ENCODE measurements at regions not wholly inside any gene's neighbourhood (a gene's known extent, or its start where the extent isn't known, plus 50 kb on each side); places are given as distances from the start of the nearest gene placed in this dataset.

GRCh38 chr17:34817252-34818035 lies 143.8 kb downstream of the CCT6B start:
- H2BK5ac ChIP-seq (ENCODE audit: low read depth, low read length, poor library complexity), result peak overlapping the region; percentile 59
- peak overlapping the region; percentile 6 for H3K4ac ChIP-seq (ENCODE audit: low read depth, low read length)
- peak overlapping the region; percentile 78 for H2AK5ac ChIP-seq (ENCODE audit: low read length)
- no peak for DNase-seq
- H4K91ac ChIP-seq (ENCODE audit: low read depth, low read length), result peak overlapping the region; percentile 79
- no peak overlapping the region for H3K4me2 ChIP-seq (ENCODE audit: low read length)
- no peak overlapping the region for H4K12ac ChIP-seq (ENCODE audit: low read depth, low read length)
- H3K79me1 ChIP-seq (ENCODE audit: low read length), result peaks cover 19% of the 10 kb centered on the region
- no peaks in the 10 kb centered on the region for H3K9me3 ChIP-seq (ENCODE audit: insufficient read depth, low read depth, low read length)
- peak overlapping the region; percentile 63 for H3K27ac ChIP-seq (ENCODE audit: low read depth, low read length)
- no peak overlapping the region for H2AFZ ChIP-seq (ENCODE audit: insufficient read depth, low read length, poor library complexity)
- H3K36me3 ChIP-seq (ENCODE audit: control insufficient read depth in 1 of 2, insufficient read depth in 2 of 2, low read length in 2 of 2), result no peaks in the 10 kb centered on the region
- H3K79me2 ChIP-seq (ENCODE audit: control insufficient read depth, insufficient read depth, low read length, poor library complexity), result peaks cover 2% of the 10 kb centered on the region
- no peak overlapping the region for H3K23ac ChIP-seq (ENCODE audit: low read length)
- peak overlapping the region; percentile 12 for H3K14ac ChIP-seq (ENCODE audit: low read length)
- H3K27me3 ChIP-seq (ENCODE audit: insufficient read depth, low read length), result no peaks in the 10 kb centered on the region
- WGBS (ENCODE audit: extremely low coverage, insufficient coverage, insufficient read length), result no CpG with 5 or more reads among the region's 8 CpGs
- no peak overlapping the region for H3K9ac ChIP-seq (ENCODE audit: low read length)
- H3K4me3 ChIP-seq (ENCODE audit: low read depth, low read length), result no peak overlapping the region
- H3K4me1 ChIP-seq (ENCODE audit: control insufficient read depth in 1 of 2, insufficient read depth in 2 of 2, low read length in 2 of 2), result peaks cover 49 to 56% of the 10 kb centered on the region in 2 experiments
- H2BK12ac ChIP-seq (ENCODE audit: low read length), result peak overlapping the region; percentile 41
- no peak overlapping the region for H3K18ac ChIP-seq (ENCODE audit: low read length)
- H2BK120ac ChIP-seq (ENCODE audit: insufficient read depth, low read length, poor library complexity), result peak overlapping the region; percentile 54
- no peak overlapping the region for H4K8ac ChIP-seq (ENCODE audit: low read depth, low read length)

- Histone ChIP-seq H2BK5ac (ENCODE audit: low read depth, low read length, poor library complexity) (no peak overlapping the region), H3K4me1 (ENCODE audit: control insufficient read depth in 1 of 2, insufficient read depth in 2 of 2, low read length in 2 of 2) (peaks cover 44 to 50% of the 10 kb centered on the region in 2 experiments), H4K8ac (ENCODE audit: low read depth, low read length) (no peak overlapping the region), H3K9ac (ENCODE audit: low read length) (no peak overlapping the region), H3K27me3 (ENCODE audit: insufficient read depth, low read length) (no peaks in the 10 kb centered on the region), H4K91ac (ENCODE audit: low read depth, low read length) (no peak overlapping the region), H3K79me1 (ENCODE audit: low read length) (peaks cover 19% of the 10 kb centered on the region), H3K4me2 (ENCODE audit: low read length) (no peak overlapping the region), H3K23ac (ENCODE audit: low read length) (no peak overlapping the region), H3K14ac (ENCODE audit: low read length) (no peak overlapping the region), H4K12ac (ENCODE audit: low read depth, low read length) (no peak overlapping the region), H3K4ac (ENCODE audit: low read depth, low read length) (no peak overlapping the region), H3K36me3 (ENCODE audit: control insufficient read depth in 1 of 2, insufficient read depth in 2 of 2, low read length in 2 of 2) (no peaks in the 10 kb centered on the region), H2AK5ac (ENCODE audit: low read length) (no peak overlapping the region), H3K9me3 (ENCODE audit: insufficient read depth, low read depth, low read length) (no peaks in the 10 kb centered on the region), H2BK12ac (ENCODE audit: low read length) (no peak overlapping the region), H3K18ac (ENCODE audit: low read length) (no peak overlapping the region), H2AFZ (ENCODE audit: insufficient read depth, low read length, poor library complexity) (no peak overlapping the region), H3K4me3 (ENCODE audit: low read depth, low read length) (no peak overlapping the region), H3K27ac (ENCODE audit: low read depth, low read length) (peak overlapping the region; percentile 63), H2BK120ac (ENCODE audit: insufficient read depth, low read length, poor library complexity) (no peak overlapping the region), H3K79me2 (ENCODE audit: control insufficient read depth, insufficient read depth, low read length, poor library complexity) (peaks cover 2% of the 10 kb centered on the region)
- no peak for DNase-seq
- no CpG with 5 or more reads among the region's 5 CpGs for WGBS (ENCODE audit: extremely low coverage, insufficient coverage, insufficient read length)
Measured at GRCh38 chr17:34816848-34817247, 144.4 kb downstream of the CCT6B start.

GRCh38 chr17:34813290-34813689 lies 148.0 kb downstream of the CCT6B start:
- Histone ChIP-seq H2AK5ac (ENCODE audit: low read length) (no peak overlapping the region), H3K27ac (ENCODE audit: low read depth, low read length) (no peak overlapping the region), H2BK12ac (ENCODE audit: low read length) (no peak overlapping the region), H3K9ac (ENCODE audit: low read length) (no peak overlapping the region), H3K4ac (ENCODE audit: low read depth, low read length) (no peak overlapping the region), H2BK120ac (ENCODE audit: insufficient read depth, low read length, poor library complexity) (no peak overlapping the region), H4K91ac (ENCODE audit: low read depth, low read length) (no peak overlapping the region), H2BK5ac (ENCODE audit: low read depth, low read length, poor library complexity) (no peak overlapping the region), H2AFZ (ENCODE audit: insufficient read depth, low read length, poor library complexity) (no peak overlapping the region), H3K27me3 (ENCODE audit: insufficient read depth, low read length) (no peaks in the 10 kb centered on the region), H3K79me2 (ENCODE audit: control insufficient read depth, insufficient read depth, low read length, poor library complexity) (peaks cover 2% of the 10 kb centered on the region), H4K8ac (ENCODE audit: low read depth, low read length) (no peak overlapping the region), H3K36me3 (ENCODE audit: control insufficient read depth in 1 of 2, insufficient read depth in 2 of 2, low read length in 2 of 2) (no peaks in the 10 kb centered on the region), H3K9me3 (ENCODE audit: insufficient read depth, low read depth, low read length) (no peaks in the 10 kb centered on the region), H3K14ac (ENCODE audit: low read length) (no peak overlapping the region), H3K4me2 (ENCODE audit: low read length) (no peak overlapping the region), H4K12ac (ENCODE audit: low read depth, low read length) (no peak overlapping the region), H3K18ac (ENCODE audit: low read length) (no peak overlapping the region), H3K23ac (ENCODE audit: low read length) (no peak overlapping the region), H3K4me1 (ENCODE audit: control insufficient read depth in 1 of 2, insufficient read depth in 2 of 2, low read length in 2 of 2) (peaks cover 30 to 33% of the 10 kb centered on the region in 2 experiments), H3K79me1 (ENCODE audit: low read length) (peaks cover 10% of the 10 kb centered on the region), H3K4me3 (ENCODE audit: low read depth, low read length) (no peak overlapping the region)
- no peak for DNase-seq
- no CpG with 5 or more reads among the region's 5 CpGs for WGBS (ENCODE audit: extremely low coverage, insufficient coverage, insufficient read length)

GRCh38 chr17:34811561-34811960 lies 149.7 kb downstream of the CCT6B start:
- Histone ChIP-seq H3K4ac (ENCODE audit: low read depth, low read length) (no peak overlapping the region), H2BK5ac (ENCODE audit: low read depth, low read length, poor library complexity) (no peak overlapping the region), H3K4me1 (ENCODE audit: control insufficient read depth in 1 of 2, insufficient read depth in 2 of 2, low read length in 2 of 2) (peaks cover 17 to 20% of the 10 kb centered on the region in 2 experiments), H3K23ac (ENCODE audit: low read length) (no peak overlapping the region), H3K27me3 (ENCODE audit: insufficient read depth, low read length) (no peaks in the 10 kb centered on the region), H4K8ac (ENCODE audit: low read depth, low read length) (no peak overlapping the region), H3K18ac (ENCODE audit: low read length) (no peak overlapping the region), H2BK12ac (ENCODE audit: low read length) (no peak overlapping the region), H2AFZ (ENCODE audit: insufficient read depth, low read length, poor library complexity) (no peak overlapping the region), H3K4me2 (ENCODE audit: low read length) (no peak overlapping the region), H4K91ac (ENCODE audit: low read depth, low read length) (no peak overlapping the region), H3K36me3 (ENCODE audit: control insufficient read depth in 1 of 2, insufficient read depth in 2 of 2, low read length in 2 of 2) (no peaks in the 10 kb centered on the region), H3K79me2 (ENCODE audit: control insufficient read depth, insufficient read depth, low read length, poor library complexity) (peaks cover 2% of the 10 kb centered on the region), H2BK120ac (ENCODE audit: insufficient read depth, low read length, poor library complexity) (no peak overlapping the region), H3K9me3 (ENCODE audit: insufficient read depth, low read depth, low read length) (no peaks in the 10 kb centered on the region), H3K79me1 (ENCODE audit: low read length) (peaks cover 6% of the 10 kb centered on the region), H4K12ac (ENCODE audit: low read depth, low read length) (no peak overlapping the region), H3K27ac (ENCODE audit: low read depth, low read length) (no peak overlapping the region), H3K9ac (ENCODE audit: low read length) (no peak overlapping the region), H3K14ac (ENCODE audit: low read length) (no peak overlapping the region), H2AK5ac (ENCODE audit: low read length) (no peak overlapping the region), H3K4me3 (ENCODE audit: low read depth, low read length) (no peak overlapping the region)
- no peak for DNase-seq
- WGBS (ENCODE audit: extremely low coverage, insufficient coverage, insufficient read length), result no CpG with 5 or more reads among the region's 5 CpGs

All from trophoblast cell (in vitro differentiated cells and primary cell).